OCI-LY3 (cell line): ENCODE measurements at regions not wholly inside any gene's neighbourhood (a gene's known extent, or its start where the extent isn't known, plus 50 kb on each side); places are given as distances from the start of the nearest gene placed in this dataset.

Experiments used
- H2AFZ ChIP-seq: fragments of 200-600, 300-600 bp; shearing (Covaris generic); 2 replicates; pipeline ENCODE4 v1.6.0; 2014; ENCODE audit warnings: antibody characterized with exemption, low read depth, low read length
- H3K27ac ChIP-seq: fragments of 200-600, 300-600 bp; sonication (generic); 2 replicates; pipeline ENCODE4 v1.5.1; 2014; ENCODE audit warnings: mild to moderate bottlenecking, low read length, moderate library complexity, mixed read lengths
- H3K27me3 ChIP-seq: fragments of 200-600, 300-600 bp; sonication (generic); 2 replicates; pipeline ENCODE4 v1.6.1; 2014; ENCODE audit warnings: low read depth, low read length, mixed read lengths
- H3K36me3 ChIP-seq: fragments of 200-600, 300-600 bp; sonication (generic); replicated peaks from 2 replicates; pipeline ENCODE3; 2014; ENCODE audit warnings: low read depth, low read length, mixed read lengths
- H3K4me1 ChIP-seq: fragments of 300-600, 200-600 bp; sonication (generic); 2 replicates; pipeline ENCODE4 v1.6.1; 2014; ENCODE audit warnings: low read length, mixed read lengths
- H3K4me2 ChIP-seq: fragments of 200-600, 300-600 bp; sonication (generic); 2 replicates; pipeline ENCODE4 v1.6.1; 2014; ENCODE audit warnings: low read length, mixed read lengths
- H3K4me3 ChIP-seq: fragments of 300-600, 200-600 bp; sonication (generic); 2 replicates; pipeline ENCODE4 v1.5.1; 2014; ENCODE audit warnings: antibody characterized with exemption, mild to moderate bottlenecking, low read length, moderate library complexity
- H3K79me2 ChIP-seq: fragments of 300-600, 200-600 bp; shearing (Covaris generic); 2 replicates; pipeline ENCODE4 v1.6.1; 2014; ENCODE audit warnings: mild to moderate bottlenecking, low read length, mixed read lengths
- H3K9ac ChIP-seq: fragments of 300-600, 200-600 bp; shearing (Covaris generic); 2 replicates; pipeline ENCODE4 v1.6.0; 2014; ENCODE audit warnings: mild to moderate bottlenecking, low read length, moderate library complexity
- H3K9me3 ChIP-seq: fragments of 200-600, 300-600 bp; shearing (Covaris generic); 2 replicates; pipeline ENCODE4 v1.6.1; 2014; ENCODE audit warnings: low read length, mixed read lengths; ENCODE audit not compliant: insufficient read depth
- H4K20me1 ChIP-seq: fragments of 200-600, 300-600 bp; sonication (generic); 2 replicates; pipeline ENCODE4 v1.6.1; 2016; ENCODE audit warnings: low read length, mixed read lengths; ENCODE audit not compliant: insufficient read depth
- CTCF ChIP-seq: fragments of 200-600, 300-600 bp; sonication (generic); IDR thresholded peaks from 2 replicates; pipeline ENCODE4 v1.5.1; 2014; ENCODE audit warnings: antibody characterized with exemption, low read length, low read depth
- EZH2phosphoT487 ChIP-seq: fragments of 200-600 bp; shearing (Covaris generic); IDR thresholded peaks from 2 replicates; pipeline ENCODE4 v1.6.1; 2018; ENCODE audit warnings: antibody characterized with exemption, mixed run types, low read depth

- no peaks in the 10 kb centered on the region for H3K27me3 ChIP-seq
- no peaks in the 10 kb centered on the region for H3K9me3 ChIP-seq
- H3K9ac ChIP-seq: no peak overlapping the region
- no peaks in the 10 kb centered on the region for H3K36me3 ChIP-seq
- H3K4me1 ChIP-seq: no peaks in the 10 kb centered on the region
- H2AFZ ChIP-seq: no peak overlapping the region
- no peak overlapping the region for H3K27ac ChIP-seq
- H3K79me2 ChIP-seq: no peaks in the 10 kb centered on the region
- no peak overlapping the region for H3K4me2 ChIP-seq
- TF ChIP-seq CTCF (no peak), EZH2phosphoT487 (no peak)
- no peak overlapping the region for H3K4me3 ChIP-seq
- H4K20me1 ChIP-seq: no peaks in the 10 kb centered on the region
Observed at GRCh38 chr1:218633238-218633988, 288.3 kb downstream of the TGFB2 start.

GRCh38 chr1:218634212-218634611, 289.1 kb downstream of the TGFB2 start:
- no peaks in the 10 kb centered on the region for H3K79me2 ChIP-seq
- H3K4me2 ChIP-seq: no peak overlapping the region
- no peak overlapping the region for H3K4me3 ChIP-seq
- H3K27ac ChIP-seq: no peak overlapping the region
- no peaks in the 10 kb centered on the region for H3K36me3 ChIP-seq
- no peaks in the 10 kb centered on the region for H4K20me1 ChIP-seq
- TF ChIP-seq CTCF (no peak), EZH2phosphoT487 (no peak)
- no peak overlapping the region for H2AFZ ChIP-seq
- no peaks in the 10 kb centered on the region for H3K4me1 ChIP-seq
- H3K27me3 ChIP-seq: no peaks in the 10 kb centered on the region
- no peaks in the 10 kb centered on the region for H3K9me3 ChIP-seq
- no peak overlapping the region for H3K9ac ChIP-seq

- no peaks in the 10 kb centered on the region for H3K9me3 ChIP-seq
Observed at GRCh38 chr1:218636548-218636947, 291.4 kb downstream of the TGFB2 start.

GRCh38 chr1:218640173-218640572, 295.0 kb downstream of the TGFB2 start:
- Histone ChIP-seq H4K20me1 (no peaks in the 10 kb centered on the region), H3K36me3 (no peaks in the 10 kb centered on the region), H3K4me3 (no peak overlapping the region), H3K79me2 (no peaks in the 10 kb centered on the region), H3K9me3 (no peaks in the 10 kb centered on the region), H2AFZ (no peak overlapping the region), H3K4me1 (no peaks in the 10 kb centered on the region), H3K4me2 (no peak overlapping the region), H3K9ac (no peak overlapping the region), H3K27me3 (0 out of 2 replicates have a peak, but pooled peaks cover 4% of the 10 kb centered on the region), H3K27ac (no peak overlapping the region)
- TF ChIP-seq CTCF (no peak), EZH2phosphoT487 (no peak)

More at GRCh38 chr1:218636548-218636947, 291.4 kb downstream of the TGFB2 start:
- Histone ChIP-seq H3K27ac (no peak overlapping the region), H3K4me3 (no peak overlapping the region), H2AFZ (no peak overlapping the region), H3K79me2 (no peaks in the 10 kb centered on the region), H3K4me1 (no peaks in the 10 kb centered on the region), H3K4me2 (no peak overlapping the region), H3K36me3 (no peaks in the 10 kb centered on the region), H3K27me3 (no peaks in the 10 kb centered on the region), H4K20me1 (no peaks in the 10 kb centered on the region), H3K9ac (no peak overlapping the region)
- TF ChIP-seq EZH2phosphoT487 (no peak), CTCF (no peak)
